ENCODE measurements at regions not wholly inside any gene's neighbourhood (a gene's known extent, or its start where the extent isn't known, plus 50 kb on each side); places are given as distances from the start of the nearest gene placed in this dataset.

- H3K9me3 ChIP-seq (ENCODE audit: low read length): no peaks in the 10 kb centered on the region
- ATAC-seq (no peak), DNase-seq (no peak)
- H3K79me2 ChIP-seq (ENCODE audit: low read length): no peaks in the 10 kb centered on the region
- no peaks in the 10 kb centered on the region for H3K9me2 ChIP-seq (replicated peaks; ENCODE audit: low read length)
- H3K27me3 ChIP-seq (ENCODE audit: low read length): no peaks in the 10 kb centered on the region
- no peak for TF ChIP-seq EZH2phosphoT487 (IDR thresholded peaks at IDR 0.05; ENCODE audit: borderline replicate concordance, low read length)
- no peak for TF ChIP-seq EZH2 (IDR thresholded peaks at IDR 0.05; ENCODE audit: low read length, unreplicated experiment)
- TF ChIP-seq CTCF (conservative IDR thresholded peaks at IDR 0.05; ENCODE audit: low read depth, low read length): no peak
- BruUV-seq (replicated peaks): no TSS peak
- no peaks in the 10 kb centered on the region for H3K4me1 ChIP-seq (ENCODE audit: insufficient read depth, low read length)
- H4K20me1 ChIP-seq (ENCODE audit: low read length): no peaks in the 10 kb centered on the region
- H3K4me2 ChIP-seq (ENCODE audit: low read length): no peak overlapping the region
- no peak overlapping the region for H3K4me3 ChIP-seq (ENCODE audit: low read length)
- intact Hi-C loops (cut with micrococcal nuclease): no loop called here
- POLR2A ChIA-PET (ENCODE audit: unreplicated experiment): no interaction called here
- no peak overlapping the region for H2AFZ ChIP-seq (ENCODE audit: low read length)
- CTCF ChIA-PET: no interaction called here
- no peak overlapping the region for H3K9ac ChIP-seq (ENCODE audit: low read length)
- no peak overlapping the region for H3K27ac ChIP-seq (ENCODE audit: low read length)
- no peaks in the 10 kb centered on the region for H3K36me3 ChIP-seq (ENCODE audit: low read depth, low read length)
- no peaks in the 10 kb centered on the region for H3F3A ChIP-seq (ENCODE audit: low read length, unreplicated experiment)
Observed at GRCh38 chr18:51397347-51397962, 200.0 kb upstream of the MEX3C start.

- H3K9me3 ChIP-seq (ENCODE audit: low read length): no peaks in the 10 kb centered on the region
- intact Hi-C loops (cut with micrococcal nuclease): no loop called here
- H3K9ac ChIP-seq (ENCODE audit: low read length): no peak overlapping the region
- no peaks in the 10 kb centered on the region for H3K4me1 ChIP-seq (ENCODE audit: insufficient read depth, low read length)
- H3K27me3 ChIP-seq (ENCODE audit: low read length): no peaks in the 10 kb centered on the region
- ATAC-seq (no peak), DNase-seq (no peak)
- no peaks in the 10 kb centered on the region for H3K9me2 ChIP-seq (replicated peaks; ENCODE audit: low read length)
- no peaks in the 10 kb centered on the region for H3K79me2 ChIP-seq (ENCODE audit: low read length)
- H3K36me3 ChIP-seq (ENCODE audit: low read depth, low read length): no peaks in the 10 kb centered on the region
- H4K20me1 ChIP-seq (ENCODE audit: low read length): no peaks in the 10 kb centered on the region
- ChIA-PET POLR2A (ENCODE audit: unreplicated experiment) (no interaction called here), CTCF (no interaction called here)
- H2AFZ ChIP-seq (ENCODE audit: low read length): no peak overlapping the region
- H3K4me3 ChIP-seq (ENCODE audit: low read length): no peak overlapping the region
- no peak overlapping the region for H3K4me2 ChIP-seq (ENCODE audit: low read length)
- BruUV-seq (replicated peaks): no TSS peak
- TF ChIP-seq CTCF (conservative IDR thresholded peaks at IDR 0.05; ENCODE audit: low read depth, low read length) (no peak), EZH2 (IDR thresholded peaks at IDR 0.05; ENCODE audit: low read length, unreplicated experiment) (no peak), EZH2phosphoT487 (IDR thresholded peaks at IDR 0.05; ENCODE audit: borderline replicate concordance, low read length) (no peak)
- no peak overlapping the region for H3K27ac ChIP-seq (ENCODE audit: low read length)
- H3F3A ChIP-seq (ENCODE audit: low read length, unreplicated experiment): no peaks in the 10 kb centered on the region
Observed at GRCh38 chr18:51398104-51398503, 200.6 kb upstream of the MEX3C start.

DNA sequence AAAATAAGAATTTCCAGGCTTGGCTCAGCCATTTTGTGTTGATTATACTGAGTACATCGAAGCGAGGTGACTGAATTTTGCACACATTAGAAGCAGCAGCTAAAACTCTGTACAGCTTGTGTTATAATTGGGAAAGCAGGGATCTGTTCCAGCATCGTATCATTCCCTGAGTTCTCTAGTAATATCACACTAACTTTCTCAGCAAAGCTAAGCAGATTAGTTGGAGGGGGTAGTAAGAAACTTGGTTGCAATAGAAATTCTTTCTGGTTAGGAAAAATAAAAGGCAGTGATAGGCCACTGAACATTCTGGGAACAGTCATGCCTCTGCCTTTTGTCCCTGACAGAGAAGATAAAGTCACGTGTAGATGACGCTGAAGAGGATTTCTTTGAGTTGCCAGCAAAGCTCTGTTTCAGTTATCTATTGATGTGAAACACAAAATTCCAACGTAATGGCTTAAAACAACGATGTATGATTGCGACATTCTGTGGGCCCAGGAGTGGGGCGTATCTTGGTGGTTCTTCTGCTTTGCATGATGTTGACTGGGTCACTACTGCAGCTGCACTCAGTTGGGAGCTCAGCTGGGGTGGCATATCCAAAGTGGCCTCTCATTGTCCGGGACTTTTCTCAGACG, 202.1 kb upstream of the MEX3C start:
- Histone ChIP-seq H4K20me1 (ENCODE audit: low read length) (no peaks in the 10 kb centered on the region), H3K9me2 (replicated peaks; ENCODE audit: low read length) (no peaks in the 10 kb centered on the region), H3K9me3 (ENCODE audit: low read length) (no peaks in the 10 kb centered on the region), H3K4me1 (ENCODE audit: insufficient read depth, low read length) (no peaks in the 10 kb centered on the region), H3K27ac (ENCODE audit: low read length) (no peak overlapping the region), H3K79me2 (ENCODE audit: low read length) (no peaks in the 10 kb centered on the region), H3K4me2 (ENCODE audit: low read length) (no peak overlapping the region), H3K4me3 (ENCODE audit: low read length) (no peak overlapping the region), H3K27me3 (ENCODE audit: low read length) (no peaks in the 10 kb centered on the region), H2AFZ (ENCODE audit: low read length) (no peak overlapping the region), H3K9ac (ENCODE audit: low read length) (no peak overlapping the region), H3K36me3 (ENCODE audit: low read depth, low read length) (no peaks in the 10 kb centered on the region), H3F3A (ENCODE audit: low read length, unreplicated experiment) (no peaks in the 10 kb centered on the region)
- no peak for TF ChIP-seq EZH2 (IDR thresholded peaks at IDR 0.05; ENCODE audit: low read length, unreplicated experiment)
- TF ChIP-seq EZH2phosphoT487 (IDR thresholded peaks at IDR 0.05; ENCODE audit: borderline replicate concordance, low read length): no peak
- no peak for TF ChIP-seq CTCF (conservative IDR thresholded peaks at IDR 0.05; ENCODE audit: low read depth, low read length)
- DNase-seq: no peak
- CTCF ChIA-PET: no interaction called here
- no peak for ATAC-seq
- no TSS peak for BruUV-seq (replicated peaks)
- POLR2A ChIA-PET (ENCODE audit: unreplicated experiment): no interaction called here
- intact Hi-C loops (cut with micrococcal nuclease): no loop called here
